Medulla oblongata (tissue), 1 donor: ENCODE measurements at regions not wholly inside any gene's neighbourhood (a gene's known extent, or its start where the extent isn't known, plus 50 kb on each side); places are given as distances from the start of the nearest gene placed in this dataset.

Experiments
- DNase-seq: peaks from one replicate; pipeline ENCODE4 v3.0.0-alpha.2; 2015; ENCODE audit errors: extremely low spot score

GRCh38 chr11:113554526-113554925 lies 79.3 kb upstream of the DRD2 start:
- DNase-seq: no peak

DNA sequence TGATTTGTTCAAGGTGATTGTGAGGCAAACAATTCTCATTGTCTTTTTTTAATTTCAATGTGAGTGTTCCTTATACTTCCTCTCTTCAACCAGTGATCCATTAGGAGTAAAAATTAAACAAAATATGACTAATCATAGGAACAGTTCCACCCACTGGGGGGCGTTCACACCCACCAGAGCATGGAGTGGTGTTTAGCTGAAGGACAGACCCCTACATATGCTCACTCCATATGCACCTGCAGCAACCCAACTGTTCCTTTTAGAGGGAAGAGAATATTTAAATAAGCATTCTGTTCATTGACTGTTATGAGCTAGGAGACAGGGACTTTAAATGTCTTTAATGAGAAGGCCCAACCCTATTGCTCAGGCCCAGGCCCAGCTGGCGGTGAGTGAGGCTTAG lies 78.7 kb upstream of the DRD2 start:
- DNase-seq: no peak

GRCh38 chr11:113553235-113553634 lies 78.0 kb upstream of the DRD2 start:
- DNase-seq: no peak

GRCh38 chr11:113552271-113552670 lies 77.1 kb upstream of the DRD2 start:
- DNase-seq: no peak

DNA sequence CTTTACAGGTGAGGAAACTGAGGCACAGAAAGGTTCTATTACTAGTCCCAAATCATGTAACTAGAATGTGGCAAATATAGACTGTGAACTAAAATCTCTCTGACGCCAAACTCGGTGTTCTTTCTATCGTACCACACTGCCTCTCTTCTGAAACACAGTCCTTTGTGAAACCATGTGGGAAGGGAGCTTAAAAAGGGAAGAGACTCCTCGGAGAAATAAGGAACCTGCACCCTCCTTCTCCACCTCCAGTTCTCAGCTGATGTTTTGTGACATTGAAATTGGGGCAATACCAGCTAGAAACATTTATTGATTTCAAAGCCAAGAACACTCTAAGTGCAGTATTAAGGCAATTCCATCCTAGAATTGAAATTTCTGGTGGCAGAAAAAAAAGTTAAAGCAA lies 76.4 kb upstream of the DRD2 start:
- no peak for DNase-seq

DNA sequence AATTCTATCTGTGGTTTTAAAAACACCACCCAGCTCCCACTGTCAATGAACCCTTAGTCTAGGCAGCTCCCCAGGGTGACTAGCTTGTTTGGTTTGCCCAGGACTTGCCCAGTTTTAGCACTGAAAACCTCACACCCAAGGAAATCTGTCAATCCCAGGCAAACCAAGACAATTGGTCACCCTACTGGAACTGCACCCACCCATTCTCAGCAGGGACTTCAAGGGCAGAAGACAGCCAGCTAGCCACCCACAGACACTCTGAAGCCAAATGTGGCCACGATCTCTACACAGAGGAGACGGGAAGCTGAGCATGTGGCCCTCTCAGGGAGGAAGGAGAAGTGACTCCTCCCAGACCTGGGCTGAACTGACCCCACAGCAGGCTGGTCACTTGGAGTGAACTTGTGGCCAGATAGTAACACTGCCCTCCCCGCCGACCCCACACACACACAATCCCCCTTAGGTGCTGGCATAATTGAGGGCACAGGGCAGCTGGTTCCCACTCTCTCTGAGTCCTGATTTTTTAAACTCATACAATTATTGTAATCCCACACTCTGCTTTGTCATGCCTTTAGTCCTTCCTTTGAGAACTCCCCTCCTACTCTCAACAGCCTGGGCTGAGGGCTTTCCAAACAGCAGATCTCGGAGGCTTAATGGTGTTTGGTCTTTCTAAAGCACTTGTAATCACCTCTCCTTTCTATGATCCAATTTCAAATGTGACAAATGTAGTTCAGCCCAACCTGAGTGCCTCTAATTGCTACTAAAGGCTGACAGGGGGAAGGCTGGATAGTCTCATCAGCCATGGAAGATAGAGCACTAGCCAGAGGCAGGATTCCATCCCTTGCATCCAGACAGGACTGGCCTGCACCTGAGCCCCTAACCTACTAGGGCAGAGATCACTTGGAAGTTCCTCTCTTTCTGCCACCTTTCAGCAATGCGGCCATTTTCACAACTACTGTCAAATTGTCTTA lies 74.7 kb upstream of the DRD2 start:
- peak; percentile 12 for DNase-seq

GRCh38 chr11:113549061-113549460 lies 73.9 kb upstream of the DRD2 start:
- DNase-seq: no peak

GRCh38 chr11:113547739-113548138 lies 72.5 kb upstream of the DRD2 start:
- DNase-seq: no peak

DNA sequence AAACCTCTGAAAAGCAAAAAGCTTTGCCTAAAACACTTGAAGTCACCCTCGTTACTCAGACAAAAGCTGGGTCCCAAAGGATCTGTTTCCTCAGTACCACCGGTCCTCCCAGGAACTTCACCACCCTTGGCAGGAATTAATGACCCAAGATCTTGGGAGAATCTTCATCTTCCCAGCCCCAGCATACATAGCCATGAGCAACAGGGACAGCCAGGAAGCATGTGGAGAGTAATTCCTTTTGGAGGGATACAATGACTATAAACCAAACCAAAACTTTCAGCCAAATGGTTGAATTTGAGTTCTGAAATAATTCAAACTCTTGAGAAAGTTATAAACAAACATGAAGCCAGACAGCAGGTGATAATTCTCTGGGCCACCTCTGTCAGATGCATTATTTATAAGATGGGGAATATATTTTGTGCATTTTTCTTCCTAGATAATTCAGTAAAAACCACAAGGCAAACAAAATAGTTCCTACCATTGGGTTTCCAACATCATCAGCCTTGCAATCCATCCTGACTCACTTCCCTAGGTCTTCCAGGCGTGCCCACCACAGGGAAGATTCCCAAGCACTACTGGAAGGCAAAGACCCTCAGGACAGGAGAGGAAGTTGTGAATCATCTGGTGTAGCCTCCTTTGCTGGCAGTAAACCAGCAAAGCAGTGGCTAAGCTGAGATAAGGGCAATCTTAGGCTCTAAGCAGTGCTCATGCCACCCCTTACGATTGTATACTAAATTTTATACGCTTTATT lies 71.7 kb upstream of the DRD2 start:
- DNase-seq: no peak

DNA sequence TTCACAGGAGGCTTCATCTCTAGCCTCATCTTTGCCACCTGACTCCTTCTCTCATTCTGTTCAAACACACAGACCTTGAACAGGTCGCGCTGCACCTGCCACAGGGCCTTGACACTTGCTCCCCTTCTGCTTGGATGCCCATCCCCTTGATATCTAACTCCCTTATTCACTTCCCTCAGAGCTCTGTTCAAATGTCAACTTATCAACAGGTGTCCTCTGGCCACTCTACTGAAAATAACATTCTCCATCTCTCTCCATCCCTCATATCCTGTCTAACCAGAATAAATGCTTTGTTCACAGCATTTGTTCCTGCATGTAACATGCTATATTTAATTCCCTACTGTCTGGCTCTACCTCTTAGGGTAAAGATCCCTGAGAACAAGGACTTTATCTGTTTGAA lies 67.2 kb upstream of the DRD2 start:
- no peak for DNase-seq

DNA sequence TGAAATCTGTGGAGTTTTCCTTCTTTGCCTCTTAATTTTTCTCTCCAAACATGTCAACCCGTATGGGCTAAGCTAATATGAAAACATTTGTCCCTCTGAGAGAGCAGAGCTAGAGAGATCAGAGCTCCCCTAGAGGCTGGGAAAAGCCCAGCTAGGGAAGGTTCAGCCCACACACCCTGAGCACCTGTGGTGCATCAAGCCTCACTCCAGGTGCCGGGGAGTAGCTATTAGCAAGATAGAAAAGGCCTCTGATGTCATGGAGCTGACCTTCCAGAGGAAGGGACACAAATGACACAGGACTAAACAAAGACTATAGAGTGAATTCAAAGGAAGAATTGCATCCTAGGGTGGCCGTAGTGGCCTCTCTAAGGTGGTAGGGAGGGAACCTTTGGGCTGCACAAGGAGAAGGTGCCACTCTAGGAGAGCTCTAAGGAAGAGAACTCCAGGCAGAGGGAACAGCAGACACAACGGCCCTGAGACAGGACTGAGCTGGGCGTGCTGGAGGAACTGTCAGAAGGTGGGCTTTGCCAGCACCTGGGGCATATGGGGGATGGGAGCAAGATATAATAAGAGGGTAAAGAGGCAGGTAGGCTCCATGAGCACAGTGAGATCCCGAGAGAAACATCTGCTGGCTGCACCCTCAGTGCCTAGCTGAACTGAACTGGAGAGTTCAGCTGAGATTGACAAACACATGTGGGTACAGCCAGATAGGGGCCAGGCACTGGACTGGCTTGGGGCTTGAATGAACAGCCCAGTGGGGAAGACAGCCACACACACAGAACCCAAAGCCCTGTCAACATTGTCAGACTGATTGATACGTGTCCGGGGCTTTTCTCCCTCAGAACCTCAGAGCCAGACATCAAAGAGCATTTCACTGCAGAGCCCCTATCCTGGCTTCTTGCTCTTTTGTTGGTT lies 65.5 kb upstream of the DRD2 start:
- DNase-seq: no peak

DNA sequence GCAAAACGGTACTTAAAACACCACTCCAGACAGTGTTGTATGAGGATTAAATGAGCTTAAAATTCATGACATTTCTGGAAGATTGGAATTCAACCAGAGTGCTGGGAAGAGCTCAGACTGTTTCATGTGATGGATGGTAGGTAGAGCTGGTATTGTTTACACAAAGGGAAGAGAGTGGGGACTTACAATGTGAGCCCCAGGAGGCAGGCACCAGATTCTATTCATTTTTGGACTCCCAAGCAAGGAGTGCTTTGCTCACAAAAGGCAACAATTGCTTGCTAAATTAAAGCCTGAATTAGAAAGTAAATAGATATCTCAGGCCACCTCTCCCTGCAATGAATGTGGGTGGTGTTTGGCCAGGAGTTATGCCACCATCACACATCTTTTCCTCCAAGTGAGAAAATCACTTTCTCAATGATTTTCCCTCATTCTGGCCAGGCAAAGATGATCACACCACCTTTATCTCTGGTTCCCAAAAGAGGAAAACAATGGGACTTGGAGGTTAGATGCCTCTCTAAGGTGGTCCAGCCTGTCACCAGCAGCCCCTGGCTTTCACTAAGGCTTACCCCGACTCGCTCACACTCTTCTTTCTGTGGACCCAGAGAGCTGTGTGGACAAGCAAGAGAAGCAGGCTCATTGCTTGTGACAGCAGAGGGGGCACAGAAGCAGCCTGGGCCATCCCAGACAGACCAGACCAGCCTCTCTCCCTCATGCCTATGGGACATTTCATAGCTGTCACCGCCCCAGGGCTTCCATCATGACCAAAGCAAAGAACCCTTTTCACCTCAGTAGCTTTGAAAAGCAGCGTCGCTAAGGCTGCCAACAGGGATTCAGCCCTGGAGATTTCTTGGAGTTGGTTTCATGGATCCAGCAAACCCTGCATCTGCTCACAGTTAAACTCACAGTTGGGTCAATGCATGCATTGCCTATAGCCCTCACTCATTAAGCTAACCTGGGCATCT lies 63.5 kb upstream of the DRD2 start:
- DNase-seq: no peak

DNA sequence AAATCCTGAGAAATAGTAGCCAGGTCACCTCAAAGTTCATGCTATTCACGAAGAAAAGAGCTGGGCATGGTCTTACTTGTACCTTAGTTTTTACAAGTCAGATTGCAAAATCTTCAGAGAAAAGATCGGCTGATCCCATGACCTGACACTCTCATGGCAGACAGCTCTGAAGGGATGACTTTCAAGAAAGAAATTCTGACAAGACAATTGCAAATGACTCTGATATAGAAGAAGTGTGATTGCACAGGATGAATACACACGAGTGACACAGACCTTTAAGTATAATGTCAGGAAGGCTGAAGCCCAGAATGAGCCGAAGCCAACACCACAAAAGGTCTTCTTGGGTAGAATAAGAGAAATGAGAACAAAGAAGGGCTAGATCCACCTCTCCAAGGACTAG lies 59.4 kb upstream of the DRD2 start:
- no peak for DNase-seq

DNA sequence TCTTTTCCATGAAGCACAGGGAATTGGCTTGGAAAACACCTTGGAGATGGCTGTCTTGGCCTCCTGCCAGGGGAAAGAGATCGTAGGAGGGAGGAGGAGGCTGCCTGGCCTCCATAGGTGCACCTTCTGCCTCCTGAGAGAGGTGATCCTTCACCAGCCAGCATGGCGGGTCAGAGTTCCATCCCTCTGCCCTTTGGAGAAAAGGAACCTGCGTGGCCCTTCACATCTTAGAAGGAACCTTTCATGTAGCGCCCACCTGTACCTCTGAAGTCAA lies 58.2 kb upstream of the DRD2 start:
- no peak for DNase-seq

DNA sequence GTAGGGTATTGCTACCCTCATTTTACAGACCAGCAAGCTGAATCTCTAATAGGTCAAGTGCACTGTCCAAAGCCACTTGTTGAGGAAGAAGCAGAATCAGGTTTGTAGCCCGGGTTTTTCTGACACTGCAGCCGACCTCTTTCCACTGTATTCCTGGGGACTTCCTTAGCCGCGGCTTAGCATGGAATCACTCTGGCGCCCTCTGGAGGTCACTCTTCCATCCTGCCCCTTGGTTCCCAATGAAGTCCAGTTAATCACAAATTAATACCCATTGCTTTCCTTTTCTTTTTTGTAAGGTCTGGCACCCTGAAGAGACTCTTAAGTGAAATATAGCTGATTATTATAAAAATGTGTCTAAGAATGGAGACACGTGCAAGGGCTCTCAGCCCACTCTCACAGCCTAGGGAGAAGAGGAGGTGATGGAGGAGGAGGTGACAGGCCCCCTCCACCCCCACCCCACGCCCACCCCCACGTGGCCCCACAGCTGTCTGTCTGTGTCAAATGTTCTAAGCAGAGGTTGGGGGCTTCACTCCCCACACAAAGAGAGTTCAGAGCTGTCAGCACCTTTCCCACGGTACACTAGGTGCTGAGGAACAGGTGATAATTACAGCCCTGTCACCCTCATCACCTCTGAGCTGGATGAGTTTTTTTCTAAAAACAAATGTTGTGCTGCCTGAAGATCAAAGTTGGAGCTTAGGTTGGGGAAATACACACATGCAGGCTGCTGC lies 57.7 kb upstream of the DRD2 start:
- peak; percentile 87 for DNase-seq

DNA sequence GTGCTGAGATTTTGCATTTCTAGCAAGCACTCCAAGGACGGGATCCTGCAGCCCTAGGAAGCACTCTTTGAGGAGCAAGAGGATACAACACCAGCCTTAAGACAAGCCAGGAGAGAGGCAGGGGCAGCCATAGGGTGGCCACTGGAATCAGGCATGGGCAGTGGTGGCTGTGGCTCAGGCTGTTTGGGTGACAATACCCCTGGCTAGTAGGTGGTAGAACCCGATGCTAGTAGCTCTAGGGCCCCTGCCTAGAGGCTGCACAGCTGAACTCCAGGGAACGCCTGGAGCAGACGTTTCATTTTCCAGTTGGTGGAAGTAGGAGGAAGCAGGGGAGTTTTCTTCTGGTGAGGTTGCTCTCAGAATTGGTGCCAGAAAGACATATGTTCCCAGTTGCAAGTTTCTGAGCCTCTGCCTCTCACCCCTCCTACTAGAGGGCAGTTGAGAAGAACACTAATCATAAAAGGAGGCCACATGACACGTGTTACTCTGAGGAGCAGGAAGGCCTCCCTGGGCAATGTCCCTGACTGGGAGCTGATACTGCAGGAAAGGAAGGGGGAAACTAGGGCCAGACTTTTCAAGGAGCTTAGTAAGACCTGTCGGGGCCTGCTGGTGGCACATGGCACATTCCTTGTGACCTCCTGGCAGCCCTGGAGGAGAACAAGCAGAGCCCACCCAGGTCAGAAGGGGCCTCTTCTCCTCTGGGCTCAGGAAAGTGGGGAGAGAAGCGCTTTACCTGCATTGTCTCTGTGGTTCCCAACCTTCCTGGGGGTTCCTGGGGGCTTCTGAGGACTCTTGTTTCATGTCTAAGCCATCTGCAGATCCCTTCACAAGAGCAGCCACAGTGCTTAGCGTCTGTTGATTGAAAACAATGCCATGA lies 56.6 kb upstream of the DRD2 start:
- DNase-seq: no peak

- no peak for DNase-seq
These were observed 55.9 kb upstream of the DRD2 start for GRCh38 chr11:113531083-113531482.

DNA sequence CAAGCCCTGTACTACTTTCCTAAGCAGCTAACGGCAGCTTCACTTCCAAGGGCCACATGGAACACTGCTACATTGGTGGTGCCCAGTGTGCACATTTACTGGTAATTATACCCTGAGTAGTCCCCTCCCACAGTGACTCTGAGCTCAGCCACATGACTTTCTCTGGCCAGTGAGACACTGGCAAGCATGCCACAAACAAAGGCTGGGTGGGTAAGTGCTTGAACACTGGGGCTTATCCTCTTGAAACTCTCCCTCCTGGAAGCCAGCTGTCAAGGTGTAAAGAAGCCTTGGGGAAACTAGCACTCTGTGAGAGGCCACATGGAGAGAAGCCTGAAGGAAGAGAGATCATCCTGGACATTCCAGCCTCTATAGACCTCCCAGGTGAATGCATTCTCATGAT lies 54.4 kb upstream of the DRD2 start:
- no peak for DNase-seq

- DNase-seq: no peak
These were observed 53.8 kb upstream of the DRD2 start for GRCh38 chr11:113528982-113529381.
